ENCODE measurements at regions not wholly inside any gene's neighbourhood (a gene's known extent, or its start where the extent isn't known, plus 50 kb on each side); places are given as distances from the start of the nearest gene placed in this dataset.

- no peak for DNase-seq
Measured at GRCh38 chr10:105494944-105495343, 853.9 kb downstream of the SORCS3 start.

GRCh38 chr10:105494303-105494702 is 853.2 kb downstream of the SORCS3 start:
- no peak for DNase-seq

GRCh38 chr10:105473170-105473569 is 832.1 kb downstream of the SORCS3 start:
- no peak for DNase-seq

- DNase-seq, result no peak
Measured at GRCh38 chr10:105468759-105469158, 827.7 kb downstream of the SORCS3 start.

- DNase-seq, result no peak
Measured at GRCh38 chr10:105466521-105466920, 825.4 kb downstream of the SORCS3 start.

DNA sequence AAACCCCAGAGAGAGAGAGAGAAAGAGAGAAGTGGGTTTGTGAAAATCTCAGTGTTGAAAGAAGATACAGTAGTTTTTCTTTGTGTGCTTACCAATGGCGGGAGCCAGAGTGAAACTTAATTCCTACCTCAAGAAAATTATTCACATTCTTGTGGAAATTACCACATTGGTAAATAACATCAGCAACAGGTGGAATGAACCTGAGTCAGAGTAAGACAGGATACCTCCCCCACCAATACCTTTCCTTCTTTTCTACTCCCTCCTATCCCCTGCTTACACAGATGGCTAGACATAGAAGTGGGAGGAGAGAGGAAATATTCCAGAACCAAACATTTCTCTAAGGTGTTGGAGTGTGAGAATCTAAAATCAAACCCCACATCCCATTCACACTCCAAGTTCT is 793.9 kb downstream of the SORCS3 start:
- DNase-seq, result no peak

DNA sequence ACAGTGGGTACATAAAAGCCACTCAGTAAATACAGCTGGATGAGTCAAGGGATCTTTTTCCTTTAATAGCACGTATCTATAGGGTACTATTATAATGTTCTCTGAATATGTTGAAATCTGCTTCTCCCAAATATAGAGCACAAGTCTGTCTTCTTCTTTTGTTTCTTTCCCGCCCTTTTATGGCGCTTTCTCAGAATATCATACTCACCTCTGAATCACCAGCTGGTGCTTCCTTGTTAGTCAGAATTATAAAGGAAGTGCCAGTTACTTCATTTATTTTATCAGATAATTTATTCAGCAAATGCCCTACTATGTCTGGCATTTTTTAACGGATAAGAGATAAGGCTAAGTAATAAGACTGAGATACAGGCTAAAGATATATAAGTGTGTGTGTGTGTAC is 772.9 kb downstream of the SORCS3 start:
- no peak for DNase-seq

GRCh38 chr10:105409370-105409769 is 768.3 kb downstream of the SORCS3 start:
- no peak for DNase-seq

GRCh38 chr10:105406488-105406887 is 765.4 kb downstream of the SORCS3 start:
- DNase-seq, result no peak

GRCh38 chr10:105398202-105398601 is 757.1 kb downstream of the SORCS3 start:
- DNase-seq, result no peak

DNA sequence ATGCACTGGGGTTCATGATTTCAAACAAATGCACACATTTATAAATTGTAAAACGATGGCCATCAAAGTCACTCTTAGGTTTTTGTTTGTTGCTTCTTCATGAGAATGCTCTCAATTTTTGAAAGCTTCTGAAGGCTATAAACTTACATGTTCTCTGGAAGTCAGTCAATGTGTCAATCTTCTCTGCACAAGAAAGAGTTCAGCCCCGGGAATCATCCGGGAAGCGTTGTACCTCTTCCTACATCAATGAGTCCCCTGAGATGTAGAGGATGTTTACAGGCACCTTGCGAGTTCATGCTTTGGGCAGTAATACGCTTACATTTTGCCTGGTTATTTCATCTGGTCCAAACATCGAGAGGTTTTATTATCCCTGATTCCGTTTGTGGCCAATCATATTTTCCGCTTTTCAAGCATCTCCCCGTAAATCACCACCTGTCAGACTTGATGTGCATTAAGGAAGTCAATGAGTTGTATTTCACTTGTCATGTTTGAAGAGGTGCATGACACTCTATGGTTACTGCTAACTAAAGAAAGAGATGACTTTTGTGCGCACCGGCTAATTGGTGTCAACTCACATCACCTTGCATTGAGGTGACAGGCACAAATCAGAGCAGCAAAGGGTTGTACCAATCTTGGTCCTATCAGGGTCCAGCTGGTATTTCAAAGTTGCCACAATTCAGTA is 750.7 kb downstream of the SORCS3 start:
- DNase-seq, result no peak

DNA sequence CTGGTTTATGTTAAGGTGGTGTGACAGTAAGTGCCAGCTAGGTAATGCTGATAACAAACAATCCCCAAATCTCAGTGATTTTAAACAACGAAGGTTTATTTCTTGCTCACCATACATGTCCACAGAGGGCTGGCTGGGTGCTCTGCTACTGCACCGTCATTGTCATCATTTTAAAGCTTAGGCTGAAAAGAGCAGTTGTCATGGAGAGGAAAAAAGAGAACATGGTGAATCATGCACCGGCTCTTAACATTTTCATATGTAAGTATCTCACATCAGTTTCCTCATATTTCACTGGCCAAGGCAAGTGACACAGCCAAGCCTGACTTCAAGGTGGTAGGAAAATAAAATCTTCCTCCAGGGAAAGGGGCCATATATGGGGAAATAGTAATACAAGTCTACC is 746.9 kb downstream of the SORCS3 start:
- no peak for DNase-seq

DNA sequence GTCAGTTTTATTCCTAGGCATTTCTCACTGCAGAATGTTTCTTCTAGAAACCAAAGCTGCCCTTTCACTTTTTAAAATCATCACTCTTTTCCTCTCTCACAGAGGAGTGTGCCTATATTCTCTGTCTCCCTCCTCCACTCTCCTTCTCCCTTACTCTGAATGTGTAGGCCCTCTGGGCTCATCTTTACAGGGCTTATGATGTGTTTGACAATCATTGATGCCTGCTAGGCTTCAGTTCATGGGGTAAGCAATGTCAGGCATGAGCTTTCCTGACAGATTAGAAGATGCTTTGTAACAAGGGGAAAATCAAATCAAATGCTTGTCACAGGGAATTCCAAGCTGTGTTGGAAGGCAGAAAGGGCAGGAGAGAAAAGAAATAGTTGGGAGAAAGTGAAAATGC is 742.9 kb downstream of the SORCS3 start:
- DNase-seq, result no peak

DNA sequence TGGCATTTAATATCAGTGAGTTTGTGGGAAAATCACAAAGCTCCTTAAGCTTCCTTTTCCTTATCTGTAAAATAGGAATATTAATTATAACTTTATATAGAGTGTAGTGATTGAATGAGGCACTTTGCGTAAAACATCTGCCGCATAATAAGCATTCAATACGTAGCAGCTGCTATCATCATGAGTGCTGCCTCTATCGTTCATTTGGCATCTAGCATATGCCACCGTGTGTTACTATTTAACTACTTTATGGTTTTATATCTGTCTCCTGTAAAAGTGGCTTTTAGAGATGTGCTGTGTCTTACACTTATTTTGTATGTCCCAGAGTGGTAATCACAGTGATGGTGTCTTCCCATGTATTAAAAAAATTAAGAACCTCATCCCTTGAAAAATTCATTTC is 729.6 kb downstream of the SORCS3 start:
- no peak for DNase-seq

- no peak for DNase-seq
Measured at GRCh38 chr10:105359708-105360107, 718.6 kb downstream of the SORCS3 start.

DNA sequence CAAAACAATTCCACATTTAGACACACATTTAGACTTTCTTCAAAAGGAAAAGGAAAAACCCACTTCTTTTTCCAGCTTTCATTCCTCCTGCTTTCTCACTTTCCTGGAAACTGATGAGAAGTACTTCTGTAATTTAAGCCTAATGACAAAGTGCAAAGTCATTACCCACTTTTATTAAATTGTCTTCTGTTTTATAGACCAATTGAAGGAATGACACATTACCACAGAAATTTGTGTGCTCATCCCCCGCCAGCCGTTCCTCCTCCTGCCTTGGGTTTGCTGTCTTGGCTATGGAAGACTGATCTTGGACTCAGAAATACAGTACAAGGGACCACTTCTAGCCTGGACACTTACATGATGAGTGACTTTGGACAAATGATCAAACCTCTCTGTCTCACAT is 717.8 kb downstream of the SORCS3 start:
- no peak for DNase-seq

DNA sequence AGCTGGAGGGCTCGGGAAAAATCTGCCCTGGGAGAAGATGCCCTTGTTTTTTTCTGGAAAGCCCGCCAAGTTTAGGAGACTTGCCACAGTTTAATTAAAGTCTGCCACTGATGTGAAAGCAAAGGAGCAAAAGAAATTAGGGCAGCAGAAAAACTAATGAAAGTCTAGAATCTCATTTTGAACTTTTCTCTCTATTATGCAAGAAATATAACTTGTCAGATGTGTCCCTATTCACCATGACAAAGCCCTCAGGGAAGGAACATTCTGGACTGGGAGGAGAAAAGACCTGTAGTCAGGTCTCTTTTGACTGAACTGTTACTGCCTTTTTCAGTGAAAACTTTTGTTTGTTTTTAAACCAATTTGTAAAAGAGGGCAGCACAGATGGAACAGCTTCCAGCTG is 715.5 kb downstream of the SORCS3 start:
- DNase-seq, result no peak

GRCh38 chr10:105354010-105354409 is 712.9 kb downstream of the SORCS3 start:
- no peak for DNase-seq

DNA sequence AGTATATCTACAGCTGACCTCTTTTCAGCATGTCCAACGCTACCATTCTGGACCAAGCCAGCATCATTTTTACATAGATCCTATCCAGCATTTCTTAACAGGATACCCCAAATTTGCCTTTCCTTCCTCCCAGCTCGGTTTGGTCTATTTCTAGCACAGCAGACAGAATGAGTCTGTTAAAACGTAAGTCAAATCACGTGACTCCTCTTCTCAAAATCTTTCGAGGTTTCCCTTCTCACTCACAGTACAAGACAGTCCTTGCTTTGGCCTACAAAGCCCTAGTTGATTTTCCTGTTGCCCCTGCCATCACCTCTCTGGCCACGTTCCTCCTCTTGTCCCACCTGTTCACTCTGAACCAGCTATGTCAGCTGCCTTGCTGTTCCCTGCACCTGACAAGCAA is 711.7 kb downstream of the SORCS3 start:
- DNase-seq, result no peak

DNA sequence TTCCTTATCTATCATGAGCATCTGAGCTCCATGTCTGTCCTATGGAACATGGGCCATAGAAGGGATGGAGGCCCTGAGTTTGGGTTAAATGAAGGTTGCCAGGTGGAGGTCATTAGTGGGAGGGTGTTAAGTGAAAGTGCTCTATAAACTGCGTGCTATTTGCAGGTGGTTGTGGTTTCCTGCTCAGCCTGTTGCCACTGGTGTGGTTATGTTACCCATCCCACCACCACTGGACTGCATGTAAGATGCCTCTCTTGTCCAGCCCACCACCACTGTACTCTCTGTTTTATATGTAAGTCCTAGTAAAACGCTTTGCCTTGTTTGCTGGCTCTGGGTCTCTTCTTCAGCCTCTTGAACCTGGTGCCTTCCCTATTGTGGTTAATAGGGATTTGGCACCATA is 711.2 kb downstream of the SORCS3 start:
- DNase-seq, result no peak

- no peak for DNase-seq
Measured at GRCh38 chr10:105351187-105351586, 710.1 kb downstream of the SORCS3 start.

- DNase-seq, result no peak
Measured at GRCh38 chr10:105347487-105347886, 706.4 kb downstream of the SORCS3 start.

- no peak for DNase-seq
Measured at GRCh38 chr10:105342606-105343005, 701.5 kb downstream of the SORCS3 start.

- no peak for DNase-seq
Measured at GRCh38 chr10:105339669-105340068, 698.6 kb downstream of the SORCS3 start.

GRCh38 chr10:105328503-105329133 is 687.5 kb downstream of the SORCS3 start:
- DNase-seq, result no peak

Data from activated CD4-positive, alpha-beta T cell treated with anti-CD3 and anti-CD28 coated beads, Interleukin-2, amount 50 U/mL, for 16 hours (primary cell).